ENCODE measurements at regions not wholly inside any gene's neighbourhood (a gene's known extent, or its start where the extent isn't known, plus 50 kb on each side); places are given as distances from the start of the nearest gene placed in this dataset.

- TF ChIP-seq CTCF (IDR thresholded peaks at IDR 0.05; ENCODE audit: control extremely low read depth, extremely low read depth) = no peak
- H3K9me3 ChIP-seq (ENCODE audit: control insufficient read depth in 4 of 4, insufficient read depth in 3 of 4, low read length in 3 of 4) = no peaks in the 10 kb centered on the region
- no peak overlapping the region for H3K9ac ChIP-seq (ENCODE audit: insufficient read depth in 1 of 2, low read length in 2 of 2)
- H3K4me1 ChIP-seq (ENCODE audit: control insufficient read depth in 5 of 5, insufficient read depth in 5 of 5, low read length in 5 of 5) = peaks cover 0 to 33% (median 12%) of the 10 kb centered on the region in 5 donors
- no peaks in the 10 kb centered on the region for H3K27me3 ChIP-seq (ENCODE audit: control insufficient read depth in 3 of 3, insufficient read depth in 3 of 3, low read length in 2 of 3)
- H3K27ac ChIP-seq (ENCODE audit: low read depth in 1 of 2, low read length in 1 of 2) = no peak overlapping the region
- H3K4me3 ChIP-seq = no peak overlapping the region
- WGBS, 2 donors = 75 to 87% methylated on average over 3 of the region's 3 CpGs
- H3K36me3 ChIP-seq (ENCODE audit: control insufficient read depth in 4 of 4, insufficient read depth in 4 of 4, low read length in 4 of 4) = no peaks in the 10 kb centered on the region
- DNase-seq (no peak), ATAC-seq (ENCODE audit: insufficient read depth, low FRiP score) (no peak)
Observed at GRCh38 chr14:71411285-71411595, 504.0 kb downstream of the PCNX1 start.

DNA sequence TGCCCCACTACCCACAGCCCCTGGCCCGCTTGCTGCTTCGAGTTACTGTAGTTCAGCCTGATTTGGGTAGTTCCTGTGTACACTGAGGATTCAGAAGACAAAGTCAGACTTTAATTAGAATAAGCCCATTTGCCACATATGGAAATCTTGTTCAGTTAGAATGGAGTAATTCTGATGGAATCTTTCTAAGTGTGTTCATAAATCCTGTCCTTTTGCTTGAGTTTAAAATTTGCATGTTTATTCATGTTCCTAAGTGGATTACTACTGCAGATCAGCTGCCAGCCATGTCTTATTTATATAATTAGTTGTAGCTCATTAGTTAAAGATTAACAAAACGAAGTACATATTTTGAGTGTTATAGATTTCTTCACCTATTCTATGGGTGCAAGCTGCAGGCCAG lies 504.5 kb downstream of the PCNX1 start:
- Histone ChIP-seq H3K4me1 (ENCODE audit: control insufficient read depth in 5 of 5, insufficient read depth in 5 of 5, low read length in 5 of 5) (peaks cover 0 to 33% (median 12%) of the 10 kb centered on the region in 5 donors), H3K9me3 (ENCODE audit: control insufficient read depth in 4 of 4, insufficient read depth in 3 of 4, low read length in 3 of 4) (no peaks in the 10 kb centered on the region), H3K27me3 (ENCODE audit: control insufficient read depth in 3 of 3, insufficient read depth in 3 of 3, low read length in 2 of 3) (no peaks in the 10 kb centered on the region), H3K36me3 (ENCODE audit: control insufficient read depth in 4 of 4, insufficient read depth in 4 of 4, low read length in 4 of 4) (no peaks in the 10 kb centered on the region), H3K27ac (ENCODE audit: low read depth in 1 of 2, low read length in 1 of 2) (no peak overlapping the region), H3K9ac (ENCODE audit: insufficient read depth in 1 of 2, low read length in 2 of 2) (no peak overlapping the region), H3K4me3 (no peak overlapping the region)
- 89 to 92% methylated on average over 3 of the region's 3 CpGs for WGBS, 2 donors
- no peak for ATAC-seq (ENCODE audit: insufficient read depth, low FRiP score)
- DNase-seq = no peak
- TF ChIP-seq CTCF (IDR thresholded peaks at IDR 0.05; ENCODE audit: control extremely low read depth, extremely low read depth) = no peak

DNA sequence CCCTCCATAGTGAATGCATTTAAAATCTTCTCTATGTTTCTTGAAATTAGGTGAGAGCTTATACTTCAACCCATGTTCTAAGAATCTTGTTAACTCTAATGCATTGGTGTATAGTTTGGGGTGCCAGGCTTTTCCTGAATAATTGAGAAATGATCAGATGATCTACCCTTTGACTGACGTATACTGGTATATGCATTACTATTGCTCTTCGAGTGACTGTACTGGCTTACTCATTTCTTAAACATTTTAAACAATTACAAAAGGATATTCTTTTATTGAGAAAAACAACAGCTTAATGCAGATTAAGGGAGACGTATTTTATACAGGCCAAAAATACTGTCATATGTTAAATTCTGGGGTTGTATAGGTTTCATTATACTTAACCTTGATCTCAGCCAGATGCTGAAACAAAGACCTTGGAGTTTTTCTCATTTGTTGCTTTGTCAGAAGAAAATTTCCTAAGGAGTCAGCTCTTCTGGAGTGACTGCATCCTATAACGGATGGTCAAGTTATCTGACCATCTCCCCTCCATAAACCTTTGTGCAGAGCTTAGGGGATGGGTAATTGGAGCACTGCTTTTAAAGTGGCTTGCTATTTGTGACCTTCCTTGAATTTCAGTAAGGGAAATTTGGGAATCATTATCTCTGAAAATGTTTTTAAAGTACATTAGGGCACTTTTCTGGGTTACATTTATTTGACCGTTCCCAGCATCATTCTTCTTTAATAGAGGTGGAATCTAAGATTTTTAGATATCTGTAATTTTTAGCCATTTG lies 507.6 kb downstream of the PCNX1 start:
- Histone ChIP-seq H3K36me3 (ENCODE audit: control insufficient read depth in 4 of 4, insufficient read depth in 4 of 4, low read length in 4 of 4) (no peaks in the 10 kb centered on the region), H3K9me3 (ENCODE audit: control insufficient read depth in 4 of 4, insufficient read depth in 3 of 4, low read length in 3 of 4) (no peaks in the 10 kb centered on the region), H3K4me3 (no peak overlapping the region), H3K9ac (ENCODE audit: insufficient read depth in 1 of 2, low read length in 2 of 2) (peak overlapping the region in 1 of 2 donors; percentile 17), H3K4me1 (ENCODE audit: control insufficient read depth in 5 of 5, insufficient read depth in 5 of 5, low read length in 5 of 5) (peaks cover 0 to 33% (median 12%) of the 10 kb centered on the region in 5 donors), H3K27ac (ENCODE audit: low read depth in 1 of 2, low read length in 1 of 2) (no peak overlapping the region), H3K27me3 (ENCODE audit: control insufficient read depth in 3 of 3, insufficient read depth in 3 of 3, low read length in 2 of 3) (no peaks in the 10 kb centered on the region)
- peak in 1 of 3 donors; percentile 18 for DNase-seq
- ATAC-seq (ENCODE audit: insufficient read depth, low FRiP score) = no peak
- no peak for TF ChIP-seq CTCF (IDR thresholded peaks at IDR 0.05; ENCODE audit: control extremely low read depth, extremely low read depth)
- WGBS, 2 donors = 90 to 94% methylated on average over 5 of the region's 5 CpGs

DNA sequence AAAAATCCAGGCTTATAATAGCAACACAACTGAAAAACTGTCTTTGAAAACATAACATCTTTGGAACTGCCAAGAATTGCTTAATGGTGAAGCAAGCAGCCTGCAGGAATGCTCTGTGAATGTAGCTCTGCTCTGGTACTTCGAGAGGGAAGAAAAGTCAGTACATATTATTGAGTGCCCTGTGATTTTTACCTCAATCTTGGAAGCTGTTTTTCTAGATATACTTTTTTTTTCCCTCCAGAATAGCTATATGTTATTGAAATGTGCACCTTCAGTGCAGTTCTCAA lies 508.1 kb downstream of the PCNX1 start:
- DNase-seq (peak; percentile 22 to 89 (median 69)), ATAC-seq (ENCODE audit: insufficient read depth, low FRiP score) (no peak)
- 77 to 87% methylated on average over 1 of the region's 1 CpG for WGBS, 2 donors
- peaks cover 0 to 30% (median 12%) of the 10 kb centered on the region in 5 donors for H3K4me1 ChIP-seq (ENCODE audit: control insufficient read depth in 5 of 5, insufficient read depth in 5 of 5, low read length in 5 of 5)
- no peak overlapping the region for H3K4me3 ChIP-seq
- no peaks in the 10 kb centered on the region for H3K9me3 ChIP-seq (ENCODE audit: control insufficient read depth in 4 of 4, insufficient read depth in 3 of 4, low read length in 3 of 4)
- H3K36me3 ChIP-seq (ENCODE audit: control insufficient read depth in 4 of 4, insufficient read depth in 4 of 4, low read length in 4 of 4) = no peaks in the 10 kb centered on the region
- H3K9ac ChIP-seq (ENCODE audit: insufficient read depth in 1 of 2, low read length in 2 of 2) = no peak overlapping the region
- no peaks in the 10 kb centered on the region for H3K27me3 ChIP-seq (ENCODE audit: control insufficient read depth in 3 of 3, insufficient read depth in 3 of 3, low read length in 2 of 3)
- TF ChIP-seq CTCF (IDR thresholded peaks at IDR 0.05; ENCODE audit: control extremely low read depth, extremely low read depth) = no peak
- H3K27ac ChIP-seq (ENCODE audit: low read depth in 1 of 2, low read length in 1 of 2) = no peak overlapping the region

Data from lung (tissue), 11 donors.